NCI-H1417 (cell line): ENCODE measurements at regions not wholly inside any gene's neighbourhood (a gene's known extent, or its start where the extent isn't known, plus 50 kb on each side); places are given as distances from the start of the nearest gene placed in this dataset.

Experiments used
- DNase-seq, 3 experiments: peaks; one replicate each; lab custom pipeline; 2025; lab: John Stamatoyannopoulos, UW

DNA sequence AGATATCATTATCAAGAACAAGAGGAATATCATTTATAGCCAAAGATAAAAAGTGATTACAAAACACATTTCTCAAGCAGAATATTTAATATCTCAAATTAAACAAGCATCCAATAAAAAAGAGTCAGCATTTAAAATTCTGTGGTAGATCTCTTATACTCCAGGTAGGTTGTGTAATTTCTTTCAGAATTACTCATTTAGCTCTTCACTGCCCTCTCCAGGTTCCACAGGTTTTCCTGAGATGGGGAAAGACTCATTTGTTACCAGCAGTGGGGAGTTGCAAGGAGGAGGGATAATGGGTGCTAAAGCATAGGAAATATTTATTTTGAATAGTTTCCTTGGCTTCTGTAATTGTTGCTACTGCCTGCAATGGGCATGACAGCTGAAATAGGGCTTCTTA, 83.1 kb upstream of the RASGRP1 start:
- DNase-seq: peak in 1 of 3 experiments; percentile 3

DNA sequence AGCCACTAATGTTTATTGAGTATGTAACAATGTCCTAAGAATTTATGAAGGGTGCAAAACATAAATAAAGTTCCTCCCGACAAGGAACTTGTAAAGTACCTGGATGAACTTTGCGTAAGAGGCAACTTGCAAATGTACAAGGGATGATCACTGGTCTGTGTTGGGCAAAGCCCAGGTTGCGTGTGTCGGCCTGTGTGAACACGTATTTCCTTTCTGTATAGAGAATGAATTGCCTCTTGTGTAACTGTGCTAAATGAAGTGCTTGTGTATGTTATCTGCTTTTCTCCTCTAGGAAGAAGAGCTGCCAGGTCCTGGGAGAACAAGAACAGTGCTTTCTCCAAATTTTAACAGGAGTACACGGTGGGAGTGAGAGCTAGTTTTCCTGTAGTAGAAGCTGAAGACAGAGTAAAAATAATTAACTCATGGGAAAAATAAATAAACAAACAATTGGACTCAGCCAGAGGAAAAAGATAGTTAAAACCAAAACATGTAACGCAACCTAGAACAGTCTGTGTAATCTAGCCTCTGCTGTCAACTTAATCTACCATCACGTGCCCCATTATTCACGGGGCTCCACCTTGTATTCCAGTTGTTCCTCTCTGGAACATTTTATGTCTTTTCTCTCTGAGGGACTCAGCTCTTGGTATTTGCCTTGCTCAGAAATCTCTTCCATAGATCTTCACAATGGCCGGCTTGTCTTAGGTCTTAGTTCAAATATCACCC, 83.7 kb upstream of the RASGRP1 start:
- DNase-seq: no peak

GRCh38 chr15:38650384-38650783, 85.8 kb upstream of the RASGRP1 start:
- no peak for DNase-seq

DNA sequence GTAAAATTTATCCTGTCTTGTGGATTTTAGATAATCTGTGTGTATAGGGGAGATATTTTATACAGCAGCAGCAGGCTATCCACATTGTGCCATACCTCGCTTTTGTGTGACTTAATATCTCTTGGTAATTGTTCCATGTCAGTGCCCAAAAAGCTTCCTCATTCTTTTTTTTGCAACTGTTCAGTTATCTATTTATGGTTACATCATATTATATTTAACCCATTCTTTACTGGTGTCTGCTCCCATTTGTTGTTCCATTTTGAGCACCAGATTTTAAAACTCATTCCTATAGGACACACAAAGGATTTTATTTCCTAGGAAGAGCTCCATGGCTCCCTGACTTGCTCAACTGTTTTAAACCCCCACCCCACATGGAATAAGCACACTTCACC, 86.3 kb upstream of the RASGRP1 start:
- DNase-seq: no peak

DNA sequence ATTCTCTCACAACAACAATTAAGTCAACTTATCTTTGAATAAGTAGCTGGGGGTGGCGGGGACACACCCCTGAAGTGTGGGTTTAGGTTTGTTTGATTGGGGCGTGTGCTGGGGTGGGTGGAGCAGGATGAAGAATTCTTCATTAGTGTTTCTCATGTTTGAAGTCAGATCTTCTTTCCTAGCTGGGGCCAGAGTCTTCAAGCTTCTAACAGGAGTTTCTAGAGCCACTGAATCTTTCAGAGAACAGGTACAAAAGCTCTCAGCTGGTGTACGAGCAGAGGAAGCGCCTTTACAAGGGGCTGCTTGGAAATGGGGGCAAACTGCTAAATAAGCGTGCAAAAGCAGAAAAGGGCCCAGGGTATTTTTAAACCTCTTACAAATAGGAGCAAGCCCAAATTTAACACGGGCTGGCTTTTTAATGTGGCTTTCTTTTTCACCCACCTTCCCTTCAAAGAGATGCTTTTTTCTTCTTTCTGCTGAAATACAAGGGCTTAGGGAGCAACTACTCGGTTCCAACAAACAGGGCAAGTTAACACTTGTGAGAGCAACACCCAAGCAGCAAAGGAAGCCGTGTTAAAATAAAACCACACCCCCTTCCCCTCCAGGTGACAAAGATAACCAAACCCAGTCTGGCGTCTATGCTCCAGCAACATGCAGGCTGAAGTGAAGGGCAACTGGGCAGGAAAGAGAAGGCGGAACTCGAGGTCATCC, 86.9 kb upstream of the RASGRP1 start:
- no peak for DNase-seq

DNA sequence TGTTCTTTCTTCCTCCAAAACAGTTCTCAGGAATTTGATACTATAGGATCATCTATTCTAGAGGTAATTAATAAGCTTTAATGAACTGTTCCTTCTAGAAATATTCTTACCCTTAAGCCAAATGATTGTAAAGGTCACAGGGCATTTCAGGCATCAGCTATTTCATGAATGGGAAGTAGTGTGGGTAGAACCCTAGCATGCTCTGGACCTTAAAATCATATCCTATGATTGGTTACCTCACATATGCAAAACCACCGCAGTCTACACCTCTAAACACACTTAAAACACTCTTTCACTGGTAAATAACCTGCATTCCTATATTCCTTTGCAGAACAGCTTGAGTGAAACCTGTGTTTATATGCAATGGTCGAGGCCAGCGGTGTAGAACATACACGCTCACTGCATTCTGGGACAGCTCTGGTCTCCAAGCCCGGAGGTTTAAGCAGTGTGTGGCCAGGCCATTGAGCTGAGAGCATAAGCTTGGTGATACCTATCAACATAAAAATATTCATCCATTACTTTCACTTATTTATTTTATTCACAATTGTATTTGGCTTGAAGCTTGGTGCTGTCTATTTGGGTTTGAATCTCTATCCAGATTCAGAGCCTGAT, 87.7 kb upstream of the RASGRP1 start:
- no peak for DNase-seq

- DNase-seq: no peak
These were observed 88.4 kb upstream of the RASGRP1 start for GRCh38 chr15:38652998-38653397.

DNA sequence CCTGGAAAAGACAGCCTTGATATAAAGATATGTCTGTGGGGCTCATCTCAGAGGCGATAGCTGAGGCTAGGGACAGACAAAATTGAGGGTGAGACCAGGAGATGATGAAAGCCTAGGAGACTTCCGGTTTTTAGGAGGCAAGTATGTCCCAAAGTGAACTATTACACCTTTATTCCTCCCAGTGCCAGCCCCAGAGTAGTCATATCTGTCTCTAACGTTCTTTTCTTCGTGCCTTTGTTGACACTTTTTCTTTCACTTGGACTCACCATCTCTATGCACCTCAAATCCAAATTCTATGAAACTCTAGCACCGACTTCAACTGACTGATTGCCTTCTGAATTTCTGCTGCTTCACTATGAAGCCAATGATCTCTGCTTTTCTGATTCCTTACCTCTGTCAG, 93.8 kb upstream of the RASGRP1 start:
- DNase-seq: no peak

DNA sequence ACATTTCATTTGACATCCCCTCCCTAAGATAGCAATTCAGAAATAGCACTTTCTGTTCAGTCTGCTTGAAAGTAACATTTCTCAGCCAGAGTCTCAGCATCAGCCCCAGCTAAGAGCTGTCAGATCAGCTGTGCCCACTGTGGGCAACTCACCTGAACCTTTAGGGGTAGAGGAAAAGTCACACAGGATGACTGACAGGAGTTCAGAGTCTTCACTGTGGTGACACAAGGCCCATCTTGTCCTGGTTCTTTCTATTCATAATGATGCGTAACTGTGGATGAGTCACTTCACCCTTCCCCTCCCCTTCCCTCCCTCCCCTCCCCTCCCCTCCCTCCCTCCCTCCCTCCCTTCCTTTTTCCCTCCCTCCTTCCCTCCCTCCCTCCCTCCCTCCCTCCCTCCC, 96.1 kb upstream of the RASGRP1 start:
- no peak for DNase-seq

- no peak for DNase-seq
These were observed 97.6 kb upstream of the RASGRP1 start for GRCh38 chr15:38662033-38662802.

GRCh38 chr15:38662805-38663204, 98.2 kb upstream of the RASGRP1 start:
- no peak for DNase-seq

DNA sequence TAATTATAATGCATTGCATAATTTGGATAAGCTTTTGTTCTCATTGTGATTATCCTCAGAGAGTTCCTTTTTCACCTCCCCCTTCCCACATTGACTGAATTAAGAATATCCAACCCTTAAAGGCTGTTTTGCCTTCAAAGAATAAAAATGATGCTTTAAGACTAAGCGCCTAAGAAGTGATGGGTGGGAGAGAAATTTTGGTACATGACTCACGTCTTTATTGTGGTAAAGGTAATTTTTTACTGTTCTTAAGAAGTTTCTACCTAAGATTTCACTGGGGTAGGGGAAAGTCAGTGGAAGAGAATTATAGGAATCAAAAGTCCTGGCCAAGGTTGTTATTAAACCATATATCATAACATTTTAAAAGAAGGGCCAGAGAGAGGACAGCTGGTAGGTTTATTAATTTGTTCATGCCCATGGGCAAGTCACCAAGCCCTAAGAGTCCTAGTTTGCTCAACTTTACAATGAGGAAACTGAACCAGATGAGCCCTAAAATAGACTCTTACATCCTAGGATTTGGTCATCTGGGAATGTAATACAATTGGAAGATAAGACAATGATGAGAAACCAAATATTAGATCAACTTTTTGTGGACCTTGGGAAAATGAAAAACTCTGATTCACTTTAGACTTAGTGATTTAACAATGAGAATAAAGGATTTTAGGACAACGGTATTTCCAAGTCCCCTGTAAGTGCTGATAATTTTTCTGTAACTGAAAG, 101.1 kb upstream of the RASGRP1 start:
- no peak for DNase-seq

GRCh38 chr15:38666865-38667510, 102.4 kb upstream of the RASGRP1 start:
- no peak for DNase-seq

DNA sequence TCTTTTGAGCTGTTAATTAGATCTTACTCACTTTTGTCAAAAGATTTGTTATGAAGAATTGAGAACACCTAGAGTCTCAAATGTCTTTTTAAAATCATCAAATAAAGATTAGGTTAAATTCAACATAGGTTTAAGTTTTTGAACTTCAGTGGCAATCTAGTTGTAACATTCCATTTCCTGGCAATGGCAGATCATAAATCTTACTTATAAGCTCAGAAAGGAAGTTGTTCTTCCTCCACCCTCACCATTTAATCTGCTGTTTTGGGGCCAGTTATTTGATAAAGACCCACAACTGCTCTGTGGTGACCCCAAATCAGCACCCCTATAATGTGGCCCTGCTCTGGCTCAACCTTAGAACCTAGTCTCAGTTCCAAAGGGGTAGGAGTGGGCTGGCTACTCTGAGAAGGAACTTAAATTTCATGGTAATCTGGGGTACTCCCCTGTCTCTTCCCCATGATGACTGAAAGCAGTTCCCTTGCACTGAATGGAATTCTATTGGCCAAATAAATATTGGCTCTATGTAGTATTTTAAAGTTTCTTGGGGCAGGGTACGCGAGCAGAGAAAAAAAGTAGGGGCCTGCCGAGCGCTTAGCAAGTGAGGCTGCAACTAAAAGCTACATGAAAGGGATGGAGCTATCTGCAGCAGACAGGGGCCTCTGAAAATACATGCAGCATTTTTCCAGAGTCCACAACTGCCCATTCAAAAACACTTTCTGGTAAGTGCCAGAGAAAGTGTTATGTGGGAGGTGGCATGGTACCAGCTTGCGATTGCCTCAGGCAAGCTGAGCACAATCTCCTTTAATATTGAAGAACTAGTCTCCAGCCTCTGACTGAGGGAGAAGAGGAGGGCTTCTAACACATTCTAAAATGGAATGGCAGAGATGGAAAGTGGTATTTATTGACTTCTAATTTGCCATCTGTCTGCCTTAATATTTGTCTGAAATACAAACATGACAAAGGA, 103.6 kb upstream of the RASGRP1 start:
- no peak for DNase-seq

DNA sequence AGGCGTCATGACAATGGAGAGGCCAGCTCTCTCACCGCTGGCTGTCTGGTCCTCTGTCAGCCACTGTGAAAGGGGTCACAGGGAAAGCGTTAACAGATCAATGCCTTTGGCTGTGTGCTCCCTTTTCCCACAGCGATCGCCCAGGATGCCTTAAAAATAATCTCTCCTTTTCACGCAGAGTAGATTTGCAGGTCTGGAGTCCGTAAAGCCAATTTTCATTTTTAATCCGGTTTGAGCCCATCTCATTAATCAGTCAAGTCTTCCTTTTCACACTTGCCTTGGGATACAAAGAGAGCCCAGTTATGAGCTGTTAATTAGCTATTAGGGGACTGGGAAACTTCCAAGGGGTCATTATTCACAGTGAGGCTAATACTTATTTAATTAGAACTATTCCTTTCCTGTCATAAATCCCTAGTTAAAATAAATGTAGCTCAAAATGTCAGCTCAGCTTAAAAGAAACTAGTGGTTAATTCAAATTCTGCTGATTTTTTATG, 104.3 kb upstream of the RASGRP1 start:
- peak in 2 of 3 experiments; percentile 1 to 59 for DNase-seq

GRCh38 chr15:38670128-38671005, 105.8 kb upstream of the RASGRP1 start:
- no peak for DNase-seq

DNA sequence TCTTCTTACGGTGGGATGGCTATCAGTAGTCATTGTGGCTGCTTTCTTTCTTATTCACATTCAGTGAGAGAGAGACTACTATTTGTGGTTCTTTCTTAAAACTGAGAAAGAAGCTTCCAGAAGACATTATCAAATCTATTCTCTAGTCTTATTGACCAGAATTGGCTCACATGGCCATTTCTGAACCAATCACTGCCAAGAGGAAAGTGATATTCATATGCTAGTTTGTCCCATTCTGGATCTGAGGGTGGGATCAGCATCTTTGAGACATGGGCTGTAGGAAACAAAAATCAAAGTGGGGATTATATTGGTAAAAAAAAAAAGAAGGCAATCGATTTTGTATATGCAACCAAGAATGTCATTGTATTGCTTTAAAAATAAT, 106.4 kb upstream of the RASGRP1 start:
- DNase-seq: no peak

- no peak for DNase-seq
These were observed 107.2 kb upstream of the RASGRP1 start for GRCh38 chr15:38671675-38672254.

GRCh38 chr15:38672273-38672672, 107.7 kb upstream of the RASGRP1 start:
- DNase-seq: no peak
